GM23248 (cell line): ENCODE measurements at regions not wholly inside any gene's neighbourhood (a gene's known extent, or its start where the extent isn't known, plus 50 kb on each side); places are given as distances from the start of the nearest gene placed in this dataset.

Experiments used
- DNase-seq: peaks from one replicate; pipeline ENCODE4 v3.0.0-alpha.2; 2015
- H2AFZ ChIP-seq: fragments of 200-600 bp; sonication (generic); 2 replicates; pipeline ENCODE4 v1.6.1; 2016; ENCODE audit warnings: antibody characterized with exemption
- H3F3A ChIP-seq: fragments of 200-600 bp; sonication (generic); 2 replicates; pipeline ENCODE4 v1.6.1; 2016; ENCODE audit warnings: mild to moderate bottlenecking, antibody characterized with exemption, mixed run types; ENCODE audit not compliant: insufficient read depth
- H3K27ac ChIP-seq: fragments of 200-600 bp; sonication (generic); 2 replicates; pipeline ENCODE4 v1.5.1; 2016; ENCODE audit warnings: mild to moderate bottlenecking
- H3K27me3 ChIP-seq: fragments of 200-600 bp; sonication (generic); replicated peaks from 2 replicates; pipeline ENCODE4 v1.6.1; 2016; ENCODE audit warnings: mild to moderate bottlenecking; ENCODE audit not compliant: insufficient read depth
- H3K36me3 ChIP-seq: fragments of 200-600 bp; sonication (generic); 2 replicates; pipeline ENCODE4 v1.6.1; 2016; ENCODE audit warnings: low read depth, mild to moderate bottlenecking
- H3K4me1 ChIP-seq: fragments of 200-600 bp; sonication (generic); 2 replicates; pipeline ENCODE4 v1.6.1; 2016; ENCODE audit warnings: mild to moderate bottlenecking; ENCODE audit not compliant: insufficient read depth
- H3K4me2 ChIP-seq: fragments of 200-600 bp; sonication (generic); one replicate; pipeline ENCODE4 v1.6.1; 2016; ENCODE audit warnings: mild to moderate bottlenecking; ENCODE audit not compliant: unreplicated experiment
- H3K4me3 ChIP-seq: fragments of 200-600 bp; sonication (generic); 2 replicates; pipeline ENCODE4 v1.5.1; 2016; ENCODE audit warnings: mild to moderate bottlenecking
- H3K79me2 ChIP-seq: fragments of 200-600 bp; sonication (generic); 2 replicates; pipeline ENCODE4 v1.6.1; 2016; ENCODE audit warnings: mild to moderate bottlenecking; ENCODE audit not compliant: insufficient read depth
- H3K9ac ChIP-seq: fragments of 200-600 bp; sonication (generic); 2 replicates; pipeline ENCODE4 v1.6.1; 2016; ENCODE audit warnings: mild to moderate bottlenecking
- H3K9me2 ChIP-seq: fragments of 200-600 bp; sonication (generic); 2 replicates; pipeline ENCODE4 v1.6.1; 2016; ENCODE audit warnings: mixed run types, mild to moderate bottlenecking, moderate library complexity; ENCODE audit not compliant: insufficient read depth
- H3K9me3 ChIP-seq: fragments of 200-600 bp; sonication (generic); one replicate; pipeline ENCODE4 v1.6.1; 2017; ENCODE audit warnings: low read depth
- H4K20me1 ChIP-seq: fragments of 200-600 bp; sonication (generic); 2 replicates; pipeline ENCODE4 v1.6.0; 2016; ENCODE audit not compliant: insufficient read depth
- EZH2 ChIP-seq: fragments of 200-600 bp; sonication (generic); IDR thresholded peaks from 2 replicates; pipeline ENCODE4 v1.6.1; 2018; ENCODE audit warnings: antibody characterized with exemption, mild to moderate bottlenecking; ENCODE audit not compliant: insufficient read depth, poor library complexity, severe bottlenecking
- EZH2phosphoT487 ChIP-seq: fragments of 200-600 bp; sonication (generic); IDR thresholded peaks from 2 replicates; pipeline ENCODE4 v1.6.1; 2018; ENCODE audit warnings: antibody characterized with exemption, moderate library complexity, mild to moderate bottlenecking, low read depth; ENCODE audit not compliant: insufficient read depth
- WGBS, 2 experiments: methylation state at CpG; one replicate each; pipeline ENCODE4 v1.1.6; 2015 to 2017; ENCODE audit warnings: low lambda C conversion rate in 2 of 2, low coverage in 1 of 2; ENCODE audit errors: missing lambda C conversion rate in 2 of 2; 5-methylcytosine and 5-hydroxymethylcytosine counted together
- in situ Hi-C: fragments of 300-500 bp; cut with MboI; formaldehyde crosslinking; loops from 2 replicates; pipeline ENCODE4 v1.15.0; 2020

GRCh38 chr1:89770391-89770790, 50.4 kb upstream of the LRRC8D start:
- Histone ChIP-seq H3K79me2 (no peaks in the 10 kb centered on the region), H3K27ac (no peak overlapping the region), H4K20me1 (no peaks in the 10 kb centered on the region), H3K4me3 (no peak overlapping the region), H2AFZ (no peak overlapping the region), H3K27me3 (no peaks in the 10 kb centered on the region; the same call in 1 of the 2 replicates), H3K36me3 (no peaks in the 10 kb centered on the region), H3K9me2 (no peaks in the 10 kb centered on the region), H3K4me2 (no peak overlapping the region), H3K9ac (no peak overlapping the region), H3K4me1 (no peaks in the 10 kb centered on the region), H3K9me3 (no peaks in the 10 kb centered on the region), H3F3A (no peaks in the 10 kb centered on the region)
- no peak for TF ChIP-seq EZH2
- TF ChIP-seq EZH2phosphoT487: no peak
- in situ Hi-C loops: loop anchor here (25.0 kb wide), 1 partner anchor 258 kb away; the partner anchor contains the start of gene LRRC8B
- DNase-seq: no peak
- 64 to 67% methylated on average over 2 of the region's 2 CpGs for WGBS, 2 experiments
